ENCODE measurements at regions not wholly inside any gene's neighbourhood (a gene's known extent, or its start where the extent isn't known, plus 50 kb on each side); places are given as distances from the start of the nearest gene placed in this dataset.

DNA sequence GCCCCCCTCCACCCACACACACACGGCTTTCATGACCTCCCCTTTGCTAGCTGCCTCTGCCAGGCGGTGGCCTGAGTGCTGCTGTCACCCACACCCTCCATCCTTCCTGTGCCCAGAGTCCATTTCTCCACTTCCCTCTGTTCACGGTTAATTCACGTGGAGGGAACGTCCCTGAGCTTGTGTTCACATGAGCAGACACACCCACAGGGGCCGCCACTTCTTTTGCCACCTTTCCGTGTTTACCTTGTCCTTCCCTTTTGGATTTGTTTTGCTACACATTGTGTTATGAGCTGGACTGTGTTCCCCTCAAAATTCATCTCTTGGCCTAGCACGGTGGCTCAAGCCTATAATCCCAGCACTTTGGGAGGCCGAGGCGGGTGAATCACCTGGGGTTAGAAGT lies 128.0 kb downstream of the ETS2 start:
- H3K4me3 ChIP-seq (ENCODE audit: low read depth, low read length), result no peak overlapping the region
- TF ChIP-seq, protein P1, sequence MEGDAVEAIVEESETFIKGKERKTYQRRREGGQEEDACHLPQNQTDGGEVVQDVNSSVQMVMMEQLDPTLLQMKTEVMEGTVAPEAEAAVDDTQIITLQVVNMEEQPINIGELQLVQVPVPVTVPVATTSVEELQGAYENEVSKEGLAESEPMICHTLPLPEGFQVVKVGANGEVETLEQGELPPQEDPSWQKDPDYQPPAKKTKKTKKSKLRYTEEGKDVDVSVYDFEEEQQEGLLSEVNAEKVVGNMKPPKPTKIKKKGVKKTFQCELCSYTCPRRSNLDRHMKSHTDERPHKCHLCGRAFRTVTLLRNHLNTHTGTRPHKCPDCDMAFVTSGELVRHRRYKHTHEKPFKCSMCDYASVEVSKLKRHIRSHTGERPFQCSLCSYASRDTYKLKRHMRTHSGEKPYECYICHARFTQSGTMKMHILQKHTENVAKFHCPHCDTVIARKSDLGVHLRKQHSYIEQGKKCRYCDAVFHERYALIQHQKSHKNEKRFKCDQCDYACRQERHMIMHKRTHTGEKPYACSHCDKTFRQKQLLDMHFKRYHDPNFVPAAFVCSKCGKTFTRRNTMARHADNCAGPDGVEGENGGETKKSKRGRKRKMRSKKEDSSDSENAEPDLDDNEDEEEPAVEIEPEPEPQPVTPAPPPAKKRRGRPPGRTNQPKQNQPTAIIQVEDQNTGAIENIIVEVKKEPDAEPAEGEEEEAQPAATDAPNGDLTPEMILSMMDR (IDR thresholded peaks at IDR 0.05; ENCODE audit: insufficient read depth, low read depth, low read length, missing control alignments), result no peak
- no peak for DNase-seq (ENCODE audit: low read depth)

DNA sequence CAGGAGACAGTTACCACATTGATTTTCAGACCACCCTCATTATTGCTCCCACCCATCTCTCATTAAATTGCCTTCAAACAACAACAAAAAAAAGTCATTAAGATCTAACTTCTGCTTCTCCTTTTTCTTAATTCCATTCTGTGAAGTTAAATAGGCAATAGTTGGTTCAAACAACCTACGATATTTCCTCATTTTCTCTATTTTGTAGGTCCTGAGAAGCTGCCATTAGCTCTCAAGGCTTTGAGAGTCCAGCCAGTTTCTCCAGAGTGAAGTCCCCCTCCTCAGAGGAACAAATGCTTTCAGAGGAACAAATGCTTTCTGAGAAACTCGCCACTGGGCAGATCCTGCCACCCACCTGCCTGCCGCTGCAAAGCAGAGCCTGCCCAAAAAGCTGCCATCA lies 125.6 kb downstream of the ETS2 start:
- TF ChIP-seq, protein P1 (IDR thresholded peaks at IDR 0.05; ENCODE audit: insufficient read depth, low read depth, low read length, missing control alignments), result no peak
- H3K4me3 ChIP-seq (ENCODE audit: low read depth, low read length), result no peak overlapping the region
- DNase-seq (ENCODE audit: low read depth), result no peak

DNA sequence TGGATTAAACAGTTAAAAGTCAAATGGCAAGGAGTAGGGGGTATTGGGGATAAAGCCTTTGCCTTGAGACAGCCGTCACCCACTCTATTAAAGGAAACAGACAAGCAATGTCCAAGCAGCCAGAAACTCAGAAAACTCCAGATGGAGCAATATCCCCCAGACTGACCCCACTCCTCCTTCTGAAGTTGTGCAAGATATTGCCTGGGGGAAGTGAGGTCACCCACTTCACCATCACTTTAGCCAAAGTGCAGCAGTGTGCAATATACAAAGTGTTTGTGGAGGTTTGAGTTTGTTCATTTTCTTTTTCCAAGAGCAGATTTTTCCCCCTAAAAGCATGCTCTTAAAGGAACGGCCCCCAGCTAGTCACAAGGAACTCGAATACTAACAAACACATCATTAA lies 125.1 kb downstream of the ETS2 start:
- no peak for DNase-seq (ENCODE audit: low read depth)
- TF ChIP-seq, protein P1 (IDR thresholded peaks at IDR 0.05; ENCODE audit: insufficient read depth, low read depth, low read length, missing control alignments), result no peak
- H3K4me3 ChIP-seq (ENCODE audit: low read depth, low read length), result no peak overlapping the region

DNA sequence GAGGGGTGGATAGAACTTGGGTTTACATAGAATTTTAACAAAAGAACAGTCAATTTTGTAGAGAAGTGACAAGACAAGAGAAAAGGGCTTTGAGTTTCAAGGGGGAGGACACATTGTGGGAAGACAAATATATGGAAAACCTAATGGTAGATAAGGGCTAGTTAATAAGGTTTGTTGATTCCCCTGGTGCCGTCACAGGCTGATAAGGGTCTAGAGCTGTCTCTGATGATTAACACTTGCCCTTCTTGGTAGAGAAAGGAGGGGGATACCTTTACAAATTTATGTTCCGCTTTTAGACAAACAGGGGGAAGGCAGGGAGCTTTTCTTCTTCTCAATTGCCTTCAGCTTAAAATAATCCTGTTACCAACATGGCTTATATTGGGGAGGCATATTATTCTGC lies 124.3 kb downstream of the ETS2 start:
- TF ChIP-seq, protein P1 (IDR thresholded peaks at IDR 0.05; ENCODE audit: insufficient read depth, low read depth, low read length, missing control alignments), result no peak
- H3K4me3 ChIP-seq (ENCODE audit: low read depth, low read length), result no peak overlapping the region
- no peak for DNase-seq (ENCODE audit: low read depth)

DNA sequence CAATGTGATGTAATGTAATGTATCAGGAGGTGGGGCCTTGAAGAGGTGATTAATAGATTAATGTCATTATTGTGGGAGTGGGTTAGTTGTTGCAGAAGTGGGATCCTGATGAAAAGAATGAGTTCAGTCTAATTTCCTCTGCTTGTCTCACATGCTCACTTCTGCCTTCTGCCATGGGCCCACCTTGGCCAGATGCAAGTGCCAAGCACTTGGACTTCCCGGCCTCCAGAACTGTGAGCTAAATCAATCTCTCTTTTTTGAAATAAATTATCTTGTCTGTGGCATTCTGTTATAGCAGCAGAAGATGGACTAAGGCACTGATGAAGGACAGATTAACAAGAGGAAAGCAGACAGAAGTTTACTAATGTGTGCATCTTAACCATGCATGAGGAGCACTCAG lies 123.9 kb downstream of the ETS2 start:
- no peak for DNase-seq (ENCODE audit: low read depth)
- no peak overlapping the region for H3K4me3 ChIP-seq (ENCODE audit: low read depth, low read length)
- TF ChIP-seq, protein P1 (IDR thresholded peaks at IDR 0.05; ENCODE audit: insufficient read depth, low read depth, low read length, missing control alignments), result no peak

DNA sequence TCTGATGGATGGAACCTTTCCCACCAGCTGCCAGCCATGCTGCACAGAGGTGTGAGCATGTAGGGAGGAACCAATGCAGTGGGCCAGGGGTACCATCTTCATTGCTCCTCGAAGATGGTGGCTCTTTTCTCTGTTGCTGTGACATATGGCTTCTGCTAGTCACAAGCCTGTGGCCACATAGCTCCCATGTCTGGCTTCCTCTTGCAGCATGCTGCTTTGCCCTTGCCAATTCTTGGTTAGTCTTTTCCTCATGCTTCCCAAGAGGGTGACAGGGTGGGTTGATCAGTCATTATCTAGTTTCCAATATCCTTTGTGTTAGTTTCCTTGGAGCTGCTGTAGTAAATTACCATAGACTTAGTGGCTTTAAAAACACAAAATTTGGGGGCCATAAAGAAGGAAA lies 123.4 kb downstream of the ETS2 start:
- TF ChIP-seq, protein P1 (IDR thresholded peaks at IDR 0.05; ENCODE audit: insufficient read depth, low read depth, low read length, missing control alignments), result no peak
- no peak for DNase-seq (ENCODE audit: low read depth)
- H3K4me3 ChIP-seq (ENCODE audit: low read depth, low read length), result no peak overlapping the region

DNA sequence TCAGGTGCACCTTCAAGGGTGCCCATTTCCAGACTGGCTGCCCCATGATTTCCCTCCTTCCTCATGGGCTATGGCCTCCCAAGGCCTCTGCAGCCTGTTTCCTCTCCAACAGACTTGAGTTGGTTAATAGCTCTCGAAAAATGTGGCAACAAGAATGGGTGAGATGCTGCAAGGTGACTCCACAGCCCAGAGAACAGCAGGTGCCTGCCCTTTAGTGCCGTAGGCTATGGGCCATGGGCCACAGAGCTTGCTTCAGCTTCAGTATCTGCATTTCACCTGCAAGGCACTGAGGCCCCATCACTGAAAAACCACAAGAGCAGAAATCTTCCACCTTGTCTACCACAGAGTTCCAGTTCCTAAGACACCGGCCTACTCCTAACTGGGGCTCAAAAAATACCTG lies 122.0 kb downstream of the ETS2 start:
- TF ChIP-seq, protein P1 (IDR thresholded peaks at IDR 0.05; ENCODE audit: insufficient read depth, low read depth, low read length, missing control alignments), result no peak
- no peak for DNase-seq (ENCODE audit: low read depth)
- no peak overlapping the region for H3K4me3 ChIP-seq (ENCODE audit: low read depth, low read length)

All from GM12865 (cell line).